ENCODE measurements at regions not wholly inside any gene's neighbourhood (a gene's known extent, or its start where the extent isn't known, plus 50 kb on each side); places are given as distances from the start of the nearest gene placed in this dataset.

DNA sequence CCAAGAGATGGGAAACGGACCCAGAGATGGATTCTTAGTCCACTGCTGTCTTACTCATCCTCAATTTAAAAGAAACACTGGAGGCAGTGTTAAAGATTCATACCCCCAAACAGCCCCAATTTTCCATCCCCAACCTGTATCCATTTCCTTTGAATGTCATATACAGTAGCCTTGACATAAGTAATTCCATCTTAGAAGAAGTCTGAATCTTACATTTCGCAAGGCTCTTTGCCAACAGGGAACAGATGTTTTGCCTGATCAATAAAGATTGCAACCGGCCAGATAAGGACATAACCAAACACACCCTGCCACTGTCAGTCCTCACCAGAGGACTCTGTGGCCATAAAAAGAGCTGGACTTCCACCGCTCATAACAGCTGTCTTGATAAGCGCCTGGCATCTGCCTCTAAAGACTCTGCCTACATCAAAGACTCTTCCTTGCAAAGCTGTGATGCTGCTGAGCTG lies 59.0 kb upstream of the MED9 start:
- no peak overlapping the region for H3K9ac ChIP-seq (ENCODE audit: insufficient read depth, low read length, poor library complexity, severe bottlenecking)
- no peaks in the 10 kb centered on the region for H3K36me3 ChIP-seq (replicated peaks in 1 of 2; ENCODE audit: control insufficient read depth in 1 of 2, insufficient read depth in 2 of 2, low read length in 2 of 2)
- intact Hi-C loops (cut with micrococcal nuclease), result no loop called here
- peaks cover 0 to 7% (median 1%) of the 10 kb centered on the region in 3 donors for H3K27me3 Mint-ChIP-seq (ENCODE audit: low read depth in 3 of 3)
- no peak overlapping the region for H3K4me3 ChIP-seq (replicated peaks in 1 of 3; ENCODE audit: low read depth in 2 of 3, low read length in 3 of 3)
- H3K79me2 ChIP-seq (ENCODE audit: insufficient read depth, low read length), result no peaks in the 10 kb centered on the region
- H4K20me1 ChIP-seq (ENCODE audit: insufficient read depth, low read length), result no peaks in the 10 kb centered on the region
- H3K9me3 Mint-ChIP-seq, result peaks cover 4 to 25% (median 11%) of the 10 kb centered on the region in 7 donors
- peaks cover 12% of the 10 kb centered on the region for H3K4me1 Mint-ChIP-seq
- no peak for DNase-seq
- H3K27me3 ChIP-seq (ENCODE audit: control insufficient read depth in 2 of 2, insufficient read depth in 2 of 2, low read length in 2 of 2), result no peaks in the 10 kb centered on the region
- H3K36me3 Mint-ChIP-seq, result no peaks in the 10 kb centered on the region
- peaks cover 11 to 12% of the 10 kb centered on the region in 2 donors for H3K4me1 ChIP-seq (ENCODE audit: control insufficient read depth in 1 of 2, insufficient read depth in 2 of 2, low read length in 2 of 2)
- no peak overlapping the region for H2AFZ ChIP-seq (ENCODE audit: insufficient read depth, low read depth, low read length, poor library complexity, severe bottlenecking)
- H3K27ac ChIP-seq (ENCODE audit: low read depth in 1 of 2, low read length in 2 of 2), result no peak overlapping the region
- H3K27ac Mint-ChIP-seq, result no peak overlapping the region
- H3K4me3 Mint-ChIP-seq, result no peak overlapping the region
- H3K9me3 ChIP-seq (replicated peaks in 1 of 2; ENCODE audit: control insufficient read depth in 1 of 2, insufficient read depth in 1 of 2, low read length in 2 of 2), result peaks cover 0 to 18% of the 10 kb centered on the region in 2 donors
- TF ChIP-seq, protein P1, sequence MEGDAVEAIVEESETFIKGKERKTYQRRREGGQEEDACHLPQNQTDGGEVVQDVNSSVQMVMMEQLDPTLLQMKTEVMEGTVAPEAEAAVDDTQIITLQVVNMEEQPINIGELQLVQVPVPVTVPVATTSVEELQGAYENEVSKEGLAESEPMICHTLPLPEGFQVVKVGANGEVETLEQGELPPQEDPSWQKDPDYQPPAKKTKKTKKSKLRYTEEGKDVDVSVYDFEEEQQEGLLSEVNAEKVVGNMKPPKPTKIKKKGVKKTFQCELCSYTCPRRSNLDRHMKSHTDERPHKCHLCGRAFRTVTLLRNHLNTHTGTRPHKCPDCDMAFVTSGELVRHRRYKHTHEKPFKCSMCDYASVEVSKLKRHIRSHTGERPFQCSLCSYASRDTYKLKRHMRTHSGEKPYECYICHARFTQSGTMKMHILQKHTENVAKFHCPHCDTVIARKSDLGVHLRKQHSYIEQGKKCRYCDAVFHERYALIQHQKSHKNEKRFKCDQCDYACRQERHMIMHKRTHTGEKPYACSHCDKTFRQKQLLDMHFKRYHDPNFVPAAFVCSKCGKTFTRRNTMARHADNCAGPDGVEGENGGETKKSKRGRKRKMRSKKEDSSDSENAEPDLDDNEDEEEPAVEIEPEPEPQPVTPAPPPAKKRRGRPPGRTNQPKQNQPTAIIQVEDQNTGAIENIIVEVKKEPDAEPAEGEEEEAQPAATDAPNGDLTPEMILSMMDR (IDR thresholded peaks at IDR 0.05), result no peak
- 89% methylated on average over 5 of the region's 5 CpGs for WGBS (ENCODE audit: insufficient coverage)
- no peak overlapping the region for H3K4me2 ChIP-seq (replicated peaks; ENCODE audit: extremely low read depth, low read length, poor library complexity, severe bottlenecking)

DNA sequence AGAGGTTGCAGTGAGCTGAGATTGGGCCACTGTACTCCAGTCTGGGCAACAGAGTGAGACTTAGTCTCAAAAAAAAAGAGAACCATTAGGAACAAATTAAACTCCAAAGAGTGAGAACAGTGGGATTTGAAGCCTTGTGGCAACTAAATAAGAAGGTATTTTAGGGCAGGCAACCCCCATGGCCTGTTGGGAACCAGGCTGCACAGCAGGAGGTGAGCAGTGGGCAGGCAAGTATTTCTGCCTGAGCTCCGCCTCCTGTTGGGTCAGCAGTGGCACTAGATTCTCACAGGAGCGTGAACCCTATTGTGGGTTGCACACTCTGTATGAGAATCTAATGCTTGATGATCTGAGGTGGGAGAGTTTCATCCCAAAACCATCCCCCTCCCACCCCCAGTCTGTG lies 57.6 kb upstream of the MED9 start:
- Mint-ChIP-seq H3K27ac (no peak overlapping the region), H3K27me3 (ENCODE audit: low read depth in 3 of 3) (peaks cover 0 to 7% (median 0%) of the 10 kb centered on the region in 3 donors), H3K4me1 (peaks cover 12% of the 10 kb centered on the region), H3K36me3 (no peaks in the 10 kb centered on the region), H3K4me3 (no peak overlapping the region), H3K9me3 (peaks cover 8 to 32% (median 20%) of the 10 kb centered on the region in 7 donors)
- no peaks in the 10 kb centered on the region for H4K20me1 ChIP-seq (ENCODE audit: insufficient read depth, low read length)
- no peak overlapping the region for H3K4me2 ChIP-seq (replicated peaks; ENCODE audit: extremely low read depth, low read length, poor library complexity, severe bottlenecking)
- no peak overlapping the region for H3K27ac ChIP-seq (ENCODE audit: low read depth in 1 of 2, low read length in 2 of 2)
- H3K9me3 ChIP-seq (replicated peaks in 1 of 2; ENCODE audit: control insufficient read depth in 1 of 2, insufficient read depth in 1 of 2, low read length in 2 of 2), result peaks cover 7 to 28% of the 10 kb centered on the region in 2 donors
- H3K9ac ChIP-seq (ENCODE audit: insufficient read depth, low read length, poor library complexity, severe bottlenecking), result no peak overlapping the region
- H3K27me3 ChIP-seq (ENCODE audit: control insufficient read depth in 2 of 2, insufficient read depth in 2 of 2, low read length in 2 of 2), result no peaks in the 10 kb centered on the region
- no CpG with 5 or more reads among the region's 2 CpGs for WGBS (ENCODE audit: insufficient coverage)
- peaks cover 11 to 12% of the 10 kb centered on the region in 2 donors for H3K4me1 ChIP-seq (ENCODE audit: control insufficient read depth in 1 of 2, insufficient read depth in 2 of 2, low read length in 2 of 2)
- no peak for DNase-seq
- H3K36me3 ChIP-seq (replicated peaks in 1 of 2; ENCODE audit: control insufficient read depth in 1 of 2, insufficient read depth in 2 of 2, low read length in 2 of 2), result no peaks in the 10 kb centered on the region
- intact Hi-C loops (cut with micrococcal nuclease), result no loop called here
- H3K4me3 ChIP-seq (replicated peaks in 1 of 3; ENCODE audit: low read depth in 2 of 3, low read length in 3 of 3), result no peak overlapping the region
- no peak overlapping the region for H2AFZ ChIP-seq (ENCODE audit: insufficient read depth, low read depth, low read length, poor library complexity, severe bottlenecking)
- H3K79me2 ChIP-seq (ENCODE audit: insufficient read depth, low read length), result no peaks in the 10 kb centered on the region
- TF ChIP-seq, protein P1 (IDR thresholded peaks at IDR 0.05), result no peak

Data from CD14-positive monocyte (primary cell).